CD4-positive, alpha-beta T cell (primary cell): ENCODE measurements at regions not wholly inside any gene's neighbourhood (a gene's known extent, or its start where the extent isn't known, plus 50 kb on each side); places are given as distances from the start of the nearest gene placed in this dataset.

ENCODE experiments used
- ATAC-seq: fragments of 200-7000 bp; cut with Tn5 transposase; one replicate; pipeline ENCODE4 v1.10.0; 2022; ENCODE audit warnings: mild to moderate bottlenecking; ENCODE audit not compliant: poor library complexity
- CTCF ChIA-PET: fragments of 350-600 bp; sonication (Branson Sonifier 250); formaldehyde crosslinking; loops from one replicate; lab custom pipeline; 2021; ENCODE audit warnings: antibody characterized with exemption, inconsistent platforms; lab: Charles Lee
- POLR2A ChIA-PET: fragments of 350-600 bp; sonication (Branson Sonifier 250); formaldehyde crosslinking; loops from one replicate; lab custom pipeline; 2021; ENCODE audit warnings: antibody characterized with exemption, inconsistent platforms; lab: Charles Lee
- DNase-seq, 14 experiments: peaks; one replicate each; pipeline ENCODE4 v3.0.0-alpha.2; 2013 to 2020; ENCODE audit warnings: mixed read lengths in 2 of 14
- H3K27ac ChIP-seq, 2 donors: one replicate each; pipeline versions ENCODE4 v1.5.1 to v1.7.0; 2013; ENCODE audit warnings: low read length in 2 of 2, low read depth in 1 of 2, mild to moderate bottlenecking in 1 of 2
- H3K27me3 ChIP-seq, 2 experiments: 1 replicate in 1 of 2; 2 replicates in 1 of 2; pipeline versions ENCODE4 v1.6.1 to v1.7.0; 2013; ENCODE audit warnings: low read length in 2 of 2, control low read depth in 1 of 2, mild to moderate bottlenecking in 1 of 2, moderate library complexity in 1 of 2; ENCODE audit not compliant: insufficient read depth in 2 of 2, control insufficient read depth in 1 of 2
- H3K36me3 ChIP-seq: one replicate; pipeline ENCODE4 v1.6.1; 2013; ENCODE audit warnings: low read length, control low read depth; ENCODE audit not compliant: insufficient read depth
- H3K4me1 ChIP-seq: one replicate; pipeline ENCODE4 v1.6.1; 2013; ENCODE audit warnings: low read length, control low read depth; ENCODE audit not compliant: insufficient read depth
- H3K4me3 ChIP-seq: one replicate; pipeline ENCODE4 v1.5.1; 2013; ENCODE audit warnings: mild to moderate bottlenecking, low read length, moderate library complexity
- H3K9me3 ChIP-seq, 2 experiments: 1 replicate in 1 of 2; 2 replicates in 1 of 2; pipeline versions ENCODE4 v1.6.1 to v1.7.0; 2013; ENCODE audit warnings: low read length in 2 of 2, mild to moderate bottlenecking in 2 of 2, control low read depth in 1 of 2, moderate library complexity in 1 of 2; ENCODE audit not compliant: control insufficient read depth in 1 of 2, insufficient read depth in 1 of 2
- H3K27ac Mint-ChIP-seq: one replicate; pipeline ENCODE4 v1.8.0; 2020; ENCODE audit warnings: mixed read lengths
- H3K27me3 Mint-ChIP-seq: one replicate; pipeline ENCODE4 v1.8.0; 2021; ENCODE audit warnings: mixed read lengths
- H3K36me3 Mint-ChIP-seq: one replicate; pipeline ENCODE4 v1.8.0; 2021; ENCODE audit warnings: low read depth, mixed read lengths
- H3K4me1 Mint-ChIP-seq: one replicate; pipeline ENCODE4 v1.8.0; 2021; ENCODE audit warnings: low read depth, mixed read lengths
- H3K4me3 Mint-ChIP-seq: one replicate; pipeline ENCODE4 v1.8.0; 2020; ENCODE audit warnings: mild to moderate bottlenecking, mixed read lengths
- H3K9me3 Mint-ChIP-seq: one replicate; pipeline ENCODE4 v1.8.0; 2020; ENCODE audit warnings: mixed read lengths
- CTCF ChIP-seq: fragments of 200-600 bp; IDR thresholded peaks from one replicate; pipeline ENCODE4 v1.8.0; 2022; ENCODE audit warnings: antibody characterized with exemption, mild to moderate bottlenecking
- intact Hi-C, 2 experiments: fragments of 100-400 bp; cut with DNase I in 1 of 2; cut with micrococcal nuclease in 1 of 2; formaldehyde crosslinking; loops; one replicate each; pipeline versions ENCODE4 v1.15.1 to v1.9.0; 2023 to 2025; cut with DNase I, micrococcal nuclease

DNA sequence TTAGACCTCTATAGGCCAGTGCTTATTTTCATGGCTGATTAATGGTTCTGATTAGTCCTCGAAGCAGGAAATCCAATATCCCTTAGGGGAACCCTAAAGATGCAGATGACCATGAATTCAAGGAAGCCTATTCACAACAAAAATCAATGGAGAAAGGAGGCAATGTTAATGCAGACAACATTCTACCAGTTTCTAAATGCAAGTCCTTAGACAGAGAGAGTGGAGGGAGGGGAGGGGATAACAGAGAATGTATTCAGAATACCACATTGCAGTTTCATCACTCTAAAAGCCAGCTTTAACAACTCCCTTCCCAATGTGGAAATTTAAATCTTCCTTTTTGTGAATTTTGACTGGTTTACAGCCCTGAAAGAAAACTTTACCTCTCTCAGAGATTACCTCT lies 87.1 kb upstream of the POU3F2 start:
- ChIA-PET POLR2A (no interaction called here), CTCF (no interaction called here)
- H3K27ac ChIP-seq = no peak overlapping the region
- H3K27me3 ChIP-seq = no peaks in the 10 kb centered on the region
- DNase-seq (no peak), ATAC-seq (no peak)
- H3K4me1 Mint-ChIP-seq = no peaks in the 10 kb centered on the region
- no peak overlapping the region for H3K4me3 ChIP-seq
- no peak overlapping the region for H3K27ac Mint-ChIP-seq
- no peak for TF ChIP-seq CTCF
- intact Hi-C loops = no loop called here
- no peak overlapping the region for H3K4me3 Mint-ChIP-seq
- H3K4me1 ChIP-seq = no peaks in the 10 kb centered on the region
- peaks cover 14% of the 10 kb centered on the region for H3K27me3 Mint-ChIP-seq
- H3K9me3 Mint-ChIP-seq = peaks cover 5% of the 10 kb centered on the region
- H3K36me3 ChIP-seq = no peaks in the 10 kb centered on the region
- H3K9me3 ChIP-seq = no peaks in the 10 kb centered on the region
- no peaks in the 10 kb centered on the region for H3K36me3 Mint-ChIP-seq

GRCh38 chr6:98747960-98748359 lies 86.4 kb upstream of the POU3F2 start:
- no peaks in the 10 kb centered on the region for H3K4me1 Mint-ChIP-seq
- TF ChIP-seq CTCF = no peak
- ATAC-seq (no peak), DNase-seq (no peak)
- no peak overlapping the region for H3K27ac Mint-ChIP-seq
- Histone ChIP-seq H3K36me3 (no peaks in the 10 kb centered on the region), H3K4me3 (no peak overlapping the region), H3K27me3 (no peaks in the 10 kb centered on the region), H3K4me1 (no peaks in the 10 kb centered on the region), H3K9me3 (no peaks in the 10 kb centered on the region), H3K27ac (no peak overlapping the region)
- ChIA-PET CTCF (interaction anchor here (0.6 kb wide), 1 partner anchor 221 kb away, joined by 3 read pairs; no protein-coding TSS in a partner anchor), POLR2A (no interaction called here)
- H3K36me3 Mint-ChIP-seq = no peaks in the 10 kb centered on the region
- intact Hi-C loops = no loop called here
- peaks cover 12% of the 10 kb centered on the region for H3K27me3 Mint-ChIP-seq
- H3K9me3 Mint-ChIP-seq = peaks cover 5% of the 10 kb centered on the region
- no peak overlapping the region for H3K4me3 Mint-ChIP-seq

DNA sequence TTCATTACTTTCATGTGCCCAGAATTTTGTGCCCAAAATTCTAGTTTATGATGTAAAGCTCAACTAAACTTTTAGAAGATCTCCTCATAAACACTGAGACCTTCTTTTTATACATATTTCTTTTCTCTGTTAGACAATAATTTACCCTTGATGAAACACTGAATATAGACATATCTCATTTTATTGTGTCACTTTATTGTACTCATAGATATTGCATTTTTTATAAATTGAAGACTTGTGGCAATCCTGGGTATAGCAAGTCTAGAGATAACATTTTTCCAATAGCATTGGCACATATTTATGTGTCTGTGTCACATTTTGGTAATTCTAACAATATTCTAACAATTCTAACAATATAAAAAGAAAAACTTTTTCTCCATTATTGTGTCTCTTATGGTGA lies 74.9 kb upstream of the POU3F2 start:
- ChIA-PET CTCF (no interaction called here), POLR2A (no interaction called here)
- peaks cover 22% of the 10 kb centered on the region for H3K27me3 Mint-ChIP-seq

More for the DNA sequence above, 74.9 kb upstream of the POU3F2 start:
- Mint-ChIP-seq H3K4me1 (peaks cover 6% of the 10 kb centered on the region), H3K36me3 (no peaks in the 10 kb centered on the region), H3K4me3 (no peak overlapping the region), H3K9me3 (no peaks in the 10 kb centered on the region), H3K27ac (no peak overlapping the region)
- Histone ChIP-seq H3K27ac (no peak overlapping the region), H3K4me1 (no peaks in the 10 kb centered on the region), H3K36me3 (no peaks in the 10 kb centered on the region), H3K27me3 (peaks cover 0 to 5% of the 10 kb centered on the region in 2 experiments), H3K9me3 (no peaks in the 10 kb centered on the region), H3K4me3 (no peak overlapping the region)
- no peak for DNase-seq
- ATAC-seq = no peak
- TF ChIP-seq CTCF = no peak
- intact Hi-C loops = no loop called here
